Right atrium auricular region (tissue), 2 donors: ENCODE measurements at regions not wholly inside any gene's neighbourhood (a gene's known extent, or its start where the extent isn't known, plus 50 kb on each side); places are given as distances from the start of the nearest gene placed in this dataset.
"Not testable (repeated sequence)": the region's sequence is repeated elsewhere in the genome, so short reads cannot be mapped to it uniquely, and the experiment has no call there.

Experiments used
- DNase-seq: peaks from one replicate; pipeline ENCODE4 v3.0.0-alpha.2; 2019; ENCODE audit warnings: low spot score
- H3K27ac ChIP-seq, 2 donors: fragments of 200-600 bp; sonication (generic); 1 replicate in 1 of 2; 2 replicates in 1 of 2; pipeline ENCODE4 v1.5.1; 2016 to 2019
- H3K27me3 ChIP-seq, 2 donors: fragments of 200-600 bp; sonication (generic); one replicate each; pipeline versions ENCODE4 v1.5.1 to v1.6.0; 2017 to 2019
- H3K36me3 ChIP-seq: fragments of 200-600 bp; sonication (generic); one replicate; pipeline ENCODE4 v1.5.1; 2016
- H3K4me1 ChIP-seq, 2 donors: fragments of 200-600 bp; sonication (generic); one replicate each; pipeline versions ENCODE4 v1.5.1 to v1.6.0; 2017 to 2019
- H3K4me3 ChIP-seq, 2 donors: fragments of 200-600 bp; sonication (generic); 1 replicate in 1 of 2; 2 replicates in 1 of 2; pipeline ENCODE4 v1.5.1; 2017 to 2019; ENCODE audit warnings: mild to moderate bottlenecking in 1 of 2, moderate library complexity in 1 of 2
- H3K9me3 ChIP-seq, 2 donors: fragments of 200-600 bp; sonication (generic); one replicate each; pipeline ENCODE4 v1.5.1; 2019
- CTCF ChIP-seq, 2 donors: fragments of 200-600 bp; sonication (generic); IDR thresholded peaks; one replicate each; pipeline ENCODE4 v1.5.1; 2019; ENCODE audit warnings: antibody characterized with exemption in 2 of 2

- H3K27me3 ChIP-seq, result no peaks in the 10 kb centered on the region
- peak overlapping the region in 1 of 2 donors; percentile 23 for H3K27ac ChIP-seq
- no peaks in the 10 kb centered on the region for H3K4me1 ChIP-seq
- H3K36me3 ChIP-seq, result no peaks in the 10 kb centered on the region
- H3K4me3 ChIP-seq, result no peak overlapping the region
- DNase-seq, result no peak
- no peak for TF ChIP-seq CTCF (IDR thresholded peaks at IDR 0.05)
- H3K9me3 ChIP-seq, result no peaks in the 10 kb centered on the region
Measured at GRCh38 chr6:19723545-19723944, 113.6 kb upstream of the ID4 start.

- DNase-seq, H3K27ac ChIP-seq, H3K36me3 ChIP-seq, H3K4me1 ChIP-seq, H3K9me3 ChIP-seq, H3K4me3 ChIP-seq, H3K27me3 ChIP-seq: not testable (repeated sequence)
Measured at GRCh38 chr6:19725436-19725835, 111.7 kb upstream of the ID4 start.

- Histone ChIP-seq H3K36me3 (no peaks in the 10 kb centered on the region), H3K27ac (no peak overlapping the region), H3K4me3 (no peak overlapping the region), H3K9me3 (peaks cover 0 to 5% of the 10 kb centered on the region in 2 donors), H3K27me3 (no peaks in the 10 kb centered on the region), H3K4me1 (no peaks in the 10 kb centered on the region)
- no peak for DNase-seq
- no peak for TF ChIP-seq CTCF (IDR thresholded peaks at IDR 0.05)
Measured at GRCh38 chr6:19731282-19731681, 105.9 kb upstream of the ID4 start.

- Histone ChIP-seq H3K4me1 (no peaks in the 10 kb centered on the region), H3K27ac (no peak overlapping the region), H3K36me3 (no peaks in the 10 kb centered on the region), H3K27me3 (no peaks in the 10 kb centered on the region), H3K4me3 (no peak overlapping the region), H3K9me3 (peaks cover 0 to 5% of the 10 kb centered on the region in 2 donors)
- no peak for DNase-seq
- no peak for TF ChIP-seq CTCF (IDR thresholded peaks at IDR 0.05)
Measured at GRCh38 chr6:19734061-19734460, 103.1 kb upstream of the ID4 start.

GRCh38 chr6:19734519-19734918 is 102.7 kb upstream of the ID4 start:
- no peak overlapping the region for H3K27ac ChIP-seq
- TF ChIP-seq CTCF (IDR thresholded peaks at IDR 0.05), result no peak
- H3K4me3 ChIP-seq, result no peak overlapping the region
- no peaks in the 10 kb centered on the region for H3K27me3 ChIP-seq
- H3K4me1 ChIP-seq, result no peaks in the 10 kb centered on the region
- no peak for DNase-seq
- no peaks in the 10 kb centered on the region for H3K36me3 ChIP-seq
- H3K9me3 ChIP-seq, result peaks cover 0 to 5% of the 10 kb centered on the region in 2 donors

- no peaks in the 10 kb centered on the region for H3K4me1 ChIP-seq
- no peak for DNase-seq
- no peaks in the 10 kb centered on the region for H3K9me3 ChIP-seq
Measured at GRCh38 chr6:19736066-19736465, 101.1 kb upstream of the ID4 start.

More at GRCh38 chr6:19736066-19736465, 101.1 kb upstream of the ID4 start:
- H3K36me3 ChIP-seq, result no peaks in the 10 kb centered on the region
- no peak overlapping the region for H3K27ac ChIP-seq
- no peaks in the 10 kb centered on the region for H3K27me3 ChIP-seq
- H3K4me3 ChIP-seq, result no peak overlapping the region
- TF ChIP-seq CTCF (IDR thresholded peaks at IDR 0.05), result no peak
